ENCODE measurements at regions not wholly inside any gene's neighbourhood (a gene's known extent, or its start where the extent isn't known, plus 50 kb on each side); places are given as distances from the start of the nearest gene placed in this dataset.

GRCh38 chr2:142308744-142309143 is 177.9 kb upstream of the LRP1B start:
- TF ChIP-seq CTCF (conservative IDR thresholded peaks at IDR 0.05 in 1 of 2, IDR thresholded peaks at IDR 0.05 in 1 of 2; ENCODE audit: low read depth in 1 of 2, low read length in 2 of 2): no peak
- TF ChIP-seq EZH2 (IDR thresholded peaks at IDR 0.05; ENCODE audit: low read length, missing control alignments): no peak
